Activated T-helper 17 cell treated with anti-CD3 and anti-CD28 coated beads, Interleukin-2, amount 50 U/mL, for 72 hours (primary cell): ENCODE measurements at regions not wholly inside any gene's neighbourhood (a gene's known extent, or its start where the extent isn't known, plus 50 kb on each side); places are given as distances from the start of the nearest gene placed in this dataset.

Experiments used
- ATAC-seq: fragments of 150-1000 bp; cut with Tn5 transposase; replicated peaks from 2 replicates; pipeline ENCODE4 v1.10.0; 2021; ENCODE audit warnings: mild to moderate bottlenecking, moderate library complexity
- H3K27ac Mint-ChIP-seq: one replicate; pipeline ENCODE4 v1.8.0; 2022; ENCODE audit warnings: mixed read lengths
- H3K27me3 Mint-ChIP-seq: one replicate; pipeline ENCODE4 v1.8.0; 2022; ENCODE audit warnings: mixed read lengths
- H3K36me3 Mint-ChIP-seq: one replicate; pipeline ENCODE4 v1.8.0; 2022; ENCODE audit warnings: low read depth, mild to moderate bottlenecking, mixed read lengths
- H3K4me1 Mint-ChIP-seq: one replicate; pipeline ENCODE4 v1.8.0; 2022; ENCODE audit warnings: mixed read lengths
- H3K4me3 Mint-ChIP-seq: one replicate; pipeline ENCODE4 v1.8.0; 2022; ENCODE audit warnings: mild to moderate bottlenecking, mixed read lengths
- H3K9me3 Mint-ChIP-seq: one replicate; pipeline ENCODE4 v1.8.0; 2022; ENCODE audit warnings: mixed read lengths

- no peaks in the 10 kb centered on the region for H3K36me3 Mint-ChIP-seq
- peaks cover 26% of the 10 kb centered on the region for H3K27me3 Mint-ChIP-seq
- no peaks in the 10 kb centered on the region for H3K9me3 Mint-ChIP-seq
- H3K4me3 Mint-ChIP-seq = no peak overlapping the region
- no peak for ATAC-seq
- no peaks in the 10 kb centered on the region for H3K4me1 Mint-ChIP-seq
- no peak overlapping the region for H3K27ac Mint-ChIP-seq
These were observed 71.8 kb downstream of the C4orf33 start for GRCh38 chr4:129167640-129168260.

- no peak for ATAC-seq
- no peak overlapping the region for H3K4me3 Mint-ChIP-seq
- peaks cover 35% of the 10 kb centered on the region for H3K27me3 Mint-ChIP-seq
- H3K9me3 Mint-ChIP-seq = no peaks in the 10 kb centered on the region
- H3K27ac Mint-ChIP-seq = no peak overlapping the region
- H3K4me1 Mint-ChIP-seq = no peaks in the 10 kb centered on the region
- H3K36me3 Mint-ChIP-seq = no peaks in the 10 kb centered on the region
These were observed 76.2 kb downstream of the C4orf33 start for GRCh38 chr4:129172181-129172580.

GRCh38 chr4:129176864-129177263 is 80.9 kb downstream of the C4orf33 start:
- Mint-ChIP-seq H3K27ac (no peak overlapping the region), H3K4me3 (no peak overlapping the region), H3K4me1 (no peaks in the 10 kb centered on the region), H3K27me3 (peaks cover 18% of the 10 kb centered on the region), H3K9me3 (no peaks in the 10 kb centered on the region), H3K36me3 (no peaks in the 10 kb centered on the region)
- ATAC-seq = no peak

GRCh38 chr4:129179276-129179675 is 83.3 kb downstream of the C4orf33 start:
- Mint-ChIP-seq H3K4me1 (no peaks in the 10 kb centered on the region), H3K36me3 (no peaks in the 10 kb centered on the region), H3K9me3 (no peaks in the 10 kb centered on the region), H3K27ac (no peak overlapping the region), H3K4me3 (no peak overlapping the region), H3K27me3 (peaks cover 19% of the 10 kb centered on the region)
- no peak for ATAC-seq

GRCh38 chr4:129189630-129190029 is 93.7 kb downstream of the C4orf33 start:
- Mint-ChIP-seq H3K4me3 (no peak overlapping the region), H3K4me1 (no peaks in the 10 kb centered on the region), H3K27me3 (peaks cover 15% of the 10 kb centered on the region), H3K9me3 (peaks cover 3% of the 10 kb centered on the region), H3K27ac (no peak overlapping the region), H3K36me3 (no peaks in the 10 kb centered on the region)
- no peak for ATAC-seq

GRCh38 chr4:129193357-129194100 is 97.6 kb downstream of the C4orf33 start:
- Mint-ChIP-seq H3K9me3 (peaks cover 3% of the 10 kb centered on the region), H3K4me1 (no peaks in the 10 kb centered on the region), H3K27me3 (peaks cover 21% of the 10 kb centered on the region), H3K36me3 (no peaks in the 10 kb centered on the region), H3K27ac (no peak overlapping the region), H3K4me3 (no peak overlapping the region)
- no peak for ATAC-seq

- no peaks in the 10 kb centered on the region for H3K36me3 Mint-ChIP-seq
- no peaks in the 10 kb centered on the region for H3K9me3 Mint-ChIP-seq
- no peak overlapping the region for H3K27ac Mint-ChIP-seq
- ATAC-seq = no peak
- H3K4me3 Mint-ChIP-seq = no peak overlapping the region
- no peaks in the 10 kb centered on the region for H3K4me1 Mint-ChIP-seq
- H3K27me3 Mint-ChIP-seq = peaks cover 26% of the 10 kb centered on the region
These were observed 112.5 kb downstream of the C4orf33 start for GRCh38 chr4:129208481-129208880.

GRCh38 chr4:129213692-129214091 is 117.7 kb downstream of the C4orf33 start:
- Mint-ChIP-seq H3K4me3 (no peak overlapping the region), H3K27me3 (peaks cover 8% of the 10 kb centered on the region), H3K9me3 (no peaks in the 10 kb centered on the region), H3K27ac (no peak overlapping the region), H3K36me3 (no peaks in the 10 kb centered on the region), H3K4me1 (no peaks in the 10 kb centered on the region)
- no peak for ATAC-seq

GRCh38 chr4:129218360-129218759 is 122.4 kb downstream of the C4orf33 start:
- Mint-ChIP-seq H3K36me3 (no peaks in the 10 kb centered on the region), H3K9me3 (no peaks in the 10 kb centered on the region), H3K4me1 (no peaks in the 10 kb centered on the region), H3K27me3 (no peaks in the 10 kb centered on the region), H3K27ac (no peak overlapping the region), H3K4me3 (no peak overlapping the region)
- ATAC-seq = no peak

GRCh38 chr4:129218897-129219296 is 122.9 kb downstream of the C4orf33 start:
- Mint-ChIP-seq H3K27me3 (no peaks in the 10 kb centered on the region), H3K9me3 (no peaks in the 10 kb centered on the region), H3K27ac (no peak overlapping the region), H3K4me3 (no peak overlapping the region), H3K36me3 (no peaks in the 10 kb centered on the region), H3K4me1 (no peaks in the 10 kb centered on the region)
- ATAC-seq = no peak

GRCh38 chr4:129220254-129220653 is 124.3 kb downstream of the C4orf33 start:
- no peaks in the 10 kb centered on the region for H3K36me3 Mint-ChIP-seq
- H3K9me3 Mint-ChIP-seq = no peaks in the 10 kb centered on the region

GRCh38 chr4:129223945-129224344 is 128.0 kb downstream of the C4orf33 start:
- no peaks in the 10 kb centered on the region for H3K36me3 Mint-ChIP-seq
- H3K4me1 Mint-ChIP-seq = no peaks in the 10 kb centered on the region
- H3K27me3 Mint-ChIP-seq = no peaks in the 10 kb centered on the region
- H3K4me3 Mint-ChIP-seq = no peak overlapping the region
- H3K27ac Mint-ChIP-seq = no peak overlapping the region
- H3K9me3 Mint-ChIP-seq = no peaks in the 10 kb centered on the region
- no peak for ATAC-seq

More at GRCh38 chr4:129220254-129220653, 124.3 kb downstream of the C4orf33 start:
- Mint-ChIP-seq H3K27ac (no peak overlapping the region), H3K4me1 (no peaks in the 10 kb centered on the region), H3K27me3 (no peaks in the 10 kb centered on the region), H3K4me3 (no peak overlapping the region)
- ATAC-seq = no peak

GRCh38 chr4:129230846-129231245 is 134.9 kb downstream of the C4orf33 start:
- H3K9me3 Mint-ChIP-seq = no peaks in the 10 kb centered on the region
- no peak overlapping the region for H3K4me3 Mint-ChIP-seq
- no peaks in the 10 kb centered on the region for H3K36me3 Mint-ChIP-seq
- ATAC-seq = no peak
- H3K27me3 Mint-ChIP-seq = peaks cover 6% of the 10 kb centered on the region
- no peaks in the 10 kb centered on the region for H3K4me1 Mint-ChIP-seq
- no peak overlapping the region for H3K27ac Mint-ChIP-seq

- Mint-ChIP-seq H3K9me3 (no peaks in the 10 kb centered on the region), H3K27me3 (peaks cover 6% of the 10 kb centered on the region), H3K4me1 (no peaks in the 10 kb centered on the region), H3K4me3 (no peak overlapping the region), H3K27ac (no peak overlapping the region), H3K36me3 (no peaks in the 10 kb centered on the region)
- ATAC-seq = no peak
These were observed 136.1 kb downstream of the C4orf33 start for GRCh38 chr4:129231945-129232588.
